ENCODE measurements at regions not wholly inside any gene's neighbourhood (a gene's known extent, or its start where the extent isn't known, plus 50 kb on each side); places are given as distances from the start of the nearest gene placed in this dataset.

GRCh38 chr14:38125481-38126037 lies 82.1 kb upstream of the SSTR1 start:
- no peak for DNase-seq

GRCh38 chr14:38127356-38127755 lies 80.3 kb upstream of the SSTR1 start:
- DNase-seq = no peak

- DNase-seq = no peak
These were observed 79.9 kb upstream of the SSTR1 start for GRCh38 chr14:38127784-38128183.

- DNase-seq = no peak
These were observed 79.1 kb upstream of the SSTR1 start for GRCh38 chr14:38128640-38129039.

GRCh38 chr14:38129192-38129591 lies 78.5 kb upstream of the SSTR1 start:
- DNase-seq = no peak

- DNase-seq = peak; percentile 15 to 28
These were observed 78.0 kb upstream of the SSTR1 start for GRCh38 chr14:38129705-38130104.

GRCh38 chr14:38134416-38135030 lies 73.2 kb upstream of the SSTR1 start:
- DNase-seq = no peak

- no peak for DNase-seq
These were observed 72.4 kb upstream of the SSTR1 start for GRCh38 chr14:38135106-38135867.

GRCh38 chr14:38137005-38137404 lies 70.7 kb upstream of the SSTR1 start:
- DNase-seq = no peak

- no peak for DNase-seq
These were observed 69.1 kb upstream of the SSTR1 start for GRCh38 chr14:38138473-38139138.

- DNase-seq = no peak
These were observed 67.8 kb upstream of the SSTR1 start for GRCh38 chr14:38139926-38140325.

- no peak for DNase-seq
These were observed 64.5 kb upstream of the SSTR1 start for GRCh38 chr14:38143170-38143569.

- DNase-seq = no peak
These were observed 63.8 kb upstream of the SSTR1 start for GRCh38 chr14:38143659-38144505.

GRCh38 chr14:38145142-38145541 lies 62.6 kb upstream of the SSTR1 start:
- DNase-seq = no peak

GRCh38 chr14:38150075-38150474 lies 57.6 kb upstream of the SSTR1 start:
- DNase-seq = no peak
